ENCODE measurements at regions not wholly inside any gene's neighbourhood (a gene's known extent, or its start where the extent isn't known, plus 50 kb on each side); places are given as distances from the start of the nearest gene placed in this dataset.

DNA sequence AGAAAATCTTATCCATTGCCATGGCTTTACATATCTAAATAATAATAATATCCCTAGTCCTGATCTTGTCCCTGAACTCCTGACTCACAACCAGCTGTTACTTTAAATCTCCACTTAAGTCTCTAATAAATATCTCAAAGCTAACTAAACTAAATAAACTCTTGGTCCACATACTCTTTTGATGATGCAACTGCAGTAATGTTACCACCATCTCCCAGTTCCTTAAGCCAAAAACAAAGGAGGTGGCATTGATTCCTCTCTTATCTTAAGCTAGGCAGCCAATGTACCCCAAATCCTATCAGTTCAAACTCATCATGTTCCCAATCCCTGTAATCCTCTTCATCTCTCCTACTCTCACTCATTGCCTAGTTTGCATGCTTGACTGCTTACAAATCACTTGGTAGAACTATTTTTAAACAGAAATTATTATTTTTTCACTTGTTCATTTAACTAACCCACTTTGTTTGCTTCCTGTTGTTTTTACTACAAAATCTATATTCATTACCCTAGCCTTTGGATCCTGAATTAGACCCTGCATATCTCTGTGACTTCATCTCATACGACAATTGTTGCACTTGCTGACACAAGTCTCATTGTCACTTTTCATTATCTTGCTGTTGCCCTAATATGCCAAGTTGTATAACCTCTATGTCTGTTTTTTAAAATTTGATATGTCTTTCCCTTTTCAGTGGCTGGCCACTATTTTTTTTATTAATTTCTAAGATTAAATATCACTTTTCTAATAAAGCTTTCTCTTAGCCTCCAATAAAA, 462.2 kb downstream of the ZPLD1 start:
- TF ChIP-seq CTCF (IDR thresholded peaks at IDR 0.05; ENCODE audit: extremely low read depth, missing control alignments) = no peak

DNA sequence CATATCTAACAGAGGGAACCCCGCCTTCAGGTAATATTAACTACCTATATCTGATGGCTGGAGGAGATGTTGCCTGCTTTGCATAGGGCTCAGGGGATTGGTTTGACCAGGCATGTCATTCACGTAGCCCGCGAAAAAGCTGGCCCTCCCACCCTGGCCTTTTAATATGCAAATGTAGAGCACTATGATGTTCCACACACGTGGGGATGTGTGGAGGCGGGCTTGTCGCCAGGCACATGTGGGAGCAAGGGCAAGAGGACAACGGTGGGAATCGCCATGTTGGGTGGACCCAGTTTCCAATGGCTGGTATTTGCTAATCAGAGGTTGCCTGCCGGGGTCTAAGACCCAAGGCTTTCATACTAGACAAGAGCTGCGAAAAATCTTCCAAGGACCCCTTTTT, 469.8 kb downstream of the ZPLD1 start:
- TF ChIP-seq CTCF (IDR thresholded peaks at IDR 0.05; ENCODE audit: extremely low read depth, missing control alignments) = no peak

More for the DNA sequence above, 462.2 kb downstream of the ZPLD1 start:
- no peak for DNase-seq (ENCODE audit: low spot score)

GRCh38 chr3:102905811-102906210, 471.0 kb downstream of the ZPLD1 start:
- no peak for TF ChIP-seq CTCF (IDR thresholded peaks at IDR 0.05; ENCODE audit: extremely low read depth, missing control alignments)
- DNase-seq (ENCODE audit: low spot score) = no peak

More for the DNA sequence above, 469.8 kb downstream of the ZPLD1 start:
- no peak for DNase-seq (ENCODE audit: low spot score)

- TF ChIP-seq CTCF (IDR thresholded peaks at IDR 0.05; ENCODE audit: extremely low read depth, missing control alignments) = no peak
- DNase-seq (ENCODE audit: low spot score) = no peak
Measured at GRCh38 chr3:102906818-102907217, 472.0 kb downstream of the ZPLD1 start.

DNA sequence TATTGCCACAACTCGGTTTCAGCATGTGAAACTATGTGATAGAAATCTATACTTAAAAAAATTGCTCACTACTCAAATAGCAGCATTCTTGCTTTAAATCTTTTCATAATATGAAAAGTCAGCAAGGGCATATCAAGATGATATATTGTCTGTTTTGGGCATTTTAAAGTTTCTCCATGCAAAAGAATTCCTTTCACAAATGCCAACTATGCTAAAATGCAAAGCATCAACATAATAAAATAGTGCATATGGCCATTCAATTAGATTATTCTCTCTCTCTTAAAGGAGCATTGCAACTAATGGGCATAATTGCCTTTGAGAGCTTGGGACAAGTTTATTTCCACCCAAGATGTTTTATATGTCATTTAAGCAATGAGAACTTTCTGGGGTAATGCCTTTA, 475.1 kb downstream of the ZPLD1 start:
- no peak for TF ChIP-seq CTCF (IDR thresholded peaks at IDR 0.05; ENCODE audit: extremely low read depth, missing control alignments)
- no peak for DNase-seq (ENCODE audit: low spot score)

GRCh38 chr3:102916532-102916931, 481.7 kb downstream of the ZPLD1 start:
- TF ChIP-seq CTCF (IDR thresholded peaks at IDR 0.05; ENCODE audit: extremely low read depth, missing control alignments) = no peak
- no peak for DNase-seq (ENCODE audit: low spot score)

DNA sequence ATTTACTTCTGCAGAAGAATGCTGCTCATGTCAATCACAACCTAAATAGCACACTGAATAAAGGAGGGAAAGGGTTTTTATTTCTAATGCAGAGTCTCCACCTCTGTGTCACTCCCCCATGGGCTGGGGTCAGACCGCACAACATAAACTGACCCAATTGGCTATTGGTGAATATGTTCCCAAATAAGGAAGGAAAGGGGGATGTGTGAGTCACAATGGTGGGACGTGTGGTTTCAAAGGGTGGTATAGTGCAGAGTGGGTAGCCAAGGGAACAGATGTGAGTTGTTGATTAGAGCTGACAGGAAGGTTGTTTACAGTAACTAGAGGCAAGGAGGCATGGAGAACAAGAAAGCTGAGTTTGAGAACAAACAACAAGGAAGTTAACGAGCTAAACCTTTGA, 491.8 kb downstream of the ZPLD1 start:
- no peak for TF ChIP-seq CTCF (IDR thresholded peaks at IDR 0.05; ENCODE audit: extremely low read depth, missing control alignments)
- no peak for DNase-seq (ENCODE audit: low spot score)

Data from GM20000 (cell line).